GM21447 (cell line): ENCODE measurements at regions not wholly inside any gene's neighbourhood (a gene's known extent, or its start where the extent isn't known, plus 50 kb on each side); places are given as distances from the start of the nearest gene placed in this dataset.

ENCODE experiments used
- ATAC-seq: cut with Tn5 transposase; IDR thresholded peaks from one replicate; pipeline ENCODE4 v1.9.1; 2021; ENCODE audit not compliant: unreplicated experiment

GRCh38 chr21:17903029-17903806 is 84.1 kb upstream of the C21orf91 start:
- ATAC-seq = no peak

- no peak for ATAC-seq
These were observed 82.4 kb upstream of the C21orf91 start for GRCh38 chr21:17901458-17902079.

- no peak for ATAC-seq
These were observed 81.8 kb upstream of the C21orf91 start for GRCh38 chr21:17900990-17901385.

- no peak for ATAC-seq
These were observed 81.3 kb upstream of the C21orf91 start for GRCh38 chr21:17900281-17900989.

- no peak for ATAC-seq
These were observed 70.0 kb upstream of the C21orf91 start for GRCh38 chr21:17889171-17889570.

GRCh38 chr21:17869115-17869514 is 50.0 kb upstream of the C21orf91 start:
- no peak for ATAC-seq
